ENCODE measurements at regions not wholly inside any gene's neighbourhood (a gene's known extent, or its start where the extent isn't known, plus 50 kb on each side); places are given as distances from the start of the nearest gene placed in this dataset.

DNA sequence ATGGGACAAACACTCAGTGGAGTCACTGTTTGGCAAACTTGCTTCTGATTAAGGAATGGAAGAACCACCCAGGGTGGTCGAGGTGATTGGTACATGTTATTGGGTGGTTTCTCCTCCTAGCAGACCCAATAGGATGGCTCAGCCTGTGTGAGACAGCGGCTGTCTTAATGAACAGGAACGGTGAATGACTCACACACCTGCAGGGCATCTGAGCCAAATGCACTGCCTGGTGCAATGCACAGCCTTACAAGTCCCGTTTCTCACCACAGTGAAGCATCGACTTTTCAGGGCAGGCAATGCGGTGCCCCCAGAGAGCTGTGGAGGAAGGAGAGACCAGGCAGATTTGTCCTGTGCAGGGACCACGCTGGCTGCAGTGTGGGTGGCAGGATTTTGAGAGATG, 238.5 kb downstream of the FGF9 start:
- H3K27me3 ChIP-seq (ENCODE audit: control insufficient read depth in 2 of 2, insufficient read depth in 2 of 2, low read length in 2 of 2): 0 out of 5 replicates have a peak, but pooled peaks cover 0 to 5% of the 10 kb centered on the region in 2 experiments
- no peaks in the 10 kb centered on the region for H3K9me3 ChIP-seq (replicated peaks; ENCODE audit: control insufficient read depth, insufficient read depth, low read depth, low read length)
- DNase-seq (ENCODE audit: extremely low read depth in 1 of 4, low spot score in 3 of 4) (no peak), FAIRE-seq (no peak), ATAC-seq (no peak)
- no peaks in the 10 kb centered on the region for H3K79me2 ChIP-seq (ENCODE audit: control insufficient read depth, insufficient read depth, low read length)
- no peaks in the 10 kb centered on the region for H4K20me1 ChIP-seq (replicated peaks; ENCODE audit: control insufficient read depth, insufficient read depth, low read length)
- no peaks in the 10 kb centered on the region for H3K36me3 ChIP-seq (ENCODE audit: control insufficient read depth, insufficient read depth, low read length)
- no peaks in the 10 kb centered on the region for H3K9me1 ChIP-seq (ENCODE audit: control insufficient read depth, insufficient read depth, low read length)
- BruUV-seq (replicated peaks): no TSS peak
- no peaks in the 10 kb centered on the region for H3K4me1 ChIP-seq (replicated peaks in 1 of 2; ENCODE audit: control insufficient read depth in 2 of 2, insufficient read depth in 2 of 2, low read length in 2 of 2)
- POLR2A ChIA-PET: no interaction called here
- CTCF ChIA-PET (ENCODE audit: low intra/inter-chr PET ratio): no interaction called here
- no peak overlapping the region for H3K27ac ChIP-seq (ENCODE audit: extremely low read depth, low read depth, low read length)
- H3K9ac ChIP-seq (ENCODE audit: insufficient read depth in 1 of 2, low read depth in 2 of 2, low read length in 2 of 2): no peak overlapping the region
- intact Hi-C loops (cut with micrococcal nuclease) (no loop called here), in situ Hi-C loops (cut with MboI) (no loop called here)
- H3K4me3 ChIP-seq: no peak overlapping the region
- TF ChIP-seq, protein P1, sequence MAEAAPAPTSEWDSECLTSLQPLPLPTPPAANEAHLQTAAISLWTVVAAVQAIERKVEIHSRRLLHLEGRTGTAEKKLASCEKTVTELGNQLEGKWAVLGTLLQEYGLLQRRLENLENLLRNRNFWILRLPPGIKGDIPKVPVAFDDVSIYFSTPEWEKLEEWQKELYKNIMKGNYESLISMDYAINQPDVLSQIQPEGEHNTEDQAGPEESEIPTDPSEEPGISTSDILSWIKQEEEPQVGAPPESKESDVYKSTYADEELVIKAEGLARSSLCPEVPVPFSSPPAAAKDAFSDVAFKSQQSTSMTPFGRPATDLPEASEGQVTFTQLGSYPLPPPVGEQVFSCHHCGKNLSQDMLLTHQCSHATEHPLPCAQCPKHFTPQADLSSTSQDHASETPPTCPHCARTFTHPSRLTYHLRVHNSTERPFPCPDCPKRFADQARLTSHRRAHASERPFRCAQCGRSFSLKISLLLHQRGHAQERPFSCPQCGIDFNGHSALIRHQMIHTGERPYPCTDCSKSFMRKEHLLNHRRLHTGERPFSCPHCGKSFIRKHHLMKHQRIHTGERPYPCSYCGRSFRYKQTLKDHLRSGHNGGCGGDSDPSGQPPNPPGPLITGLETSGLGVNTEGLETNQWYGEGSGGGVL (CRISPR knock-in tag; IDR thresholded peaks at IDR 0.05): no peak
- TF ChIP-seq BCL6 (CRISPR knock-in tag; IDR thresholded peaks at IDR 0.05) (no peak), JUN (IDR thresholded peaks at IDR 0.05; ENCODE audit: borderline replicate concordance, low read depth, low read length) (no peak), JUN (CRISPR knock-in tag; IDR thresholded peaks at IDR 0.05; ENCODE audit: borderline replicate concordance) (no peak), HOXB6 (CRISPR knock-in tag; IDR thresholded peaks at IDR 0.05; ENCODE audit: borderline replicate concordance) (no peak), CTBP1 (IDR thresholded peaks at IDR 0.05; ENCODE audit: borderline replicate concordance) (no peak), ZNF277 (CRISPR knock-in tag; IDR thresholded peaks at IDR 0.05; ENCODE audit: borderline replicate concordance) (no peak)
- TF ChIP-seq, protein P2, sequence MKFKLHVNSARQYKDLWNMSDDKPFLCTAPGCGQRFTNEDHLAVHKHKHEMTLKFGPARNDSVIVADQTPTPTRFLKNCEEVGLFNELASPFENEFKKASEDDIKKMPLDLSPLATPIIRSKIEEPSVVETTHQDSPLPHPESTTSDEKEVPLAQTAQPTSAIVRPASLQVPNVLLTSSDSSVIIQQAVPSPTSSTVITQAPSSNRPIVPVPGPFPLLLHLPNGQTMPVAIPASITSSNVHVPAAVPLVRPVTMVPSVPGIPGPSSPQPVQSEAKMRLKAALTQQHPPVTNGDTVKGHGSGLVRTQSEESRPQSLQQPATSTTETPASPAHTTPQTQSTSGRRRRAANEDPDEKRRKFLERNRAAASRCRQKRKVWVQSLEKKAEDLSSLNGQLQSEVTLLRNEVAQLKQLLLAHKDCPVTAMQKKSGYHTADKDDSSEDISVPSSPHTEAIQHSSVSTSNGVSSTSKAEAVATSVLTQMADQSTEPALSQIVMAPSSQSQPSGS (CRISPR knock-in tag; IDR thresholded peaks at IDR 0.05): no peak
- H2AFZ ChIP-seq (ENCODE audit: low read depth, low read length): no peak overlapping the region
- H3K4me2 ChIP-seq (ENCODE audit: insufficient read depth, low read length): no peak overlapping the region
- WGBS (ENCODE audit: insufficient coverage, low coverage, missing lambda C conversion rate): 1% methylated on average over 7 of the region's 7 CpGs
